ENCODE measurements at regions not wholly inside any gene's neighbourhood (a gene's known extent, or its start where the extent isn't known, plus 50 kb on each side); places are given as distances from the start of the nearest gene placed in this dataset.

- DNase-seq = no peak
These were observed 209.1 kb upstream of the JADE1 start for GRCh38 chr4:128600410-128600809.

- no peak for DNase-seq
These were observed 212.0 kb upstream of the JADE1 start for GRCh38 chr4:128597500-128597899.

GRCh38 chr4:128596853-128597252, 212.6 kb upstream of the JADE1 start:
- no peak for DNase-seq

- no peak for DNase-seq
These were observed 213.4 kb upstream of the JADE1 start for GRCh38 chr4:128596115-128596514.

- no peak for DNase-seq
These were observed 218.0 kb upstream of the JADE1 start for GRCh38 chr4:128591482-128591881.

- DNase-seq = no peak
These were observed 218.7 kb upstream of the JADE1 start for GRCh38 chr4:128590773-128591172.

GRCh38 chr4:128590034-128590740, 219.3 kb upstream of the JADE1 start:
- no peak for DNase-seq

GRCh38 chr4:128589384-128589965, 220.0 kb upstream of the JADE1 start:
- no peak for DNase-seq

GRCh38 chr4:128587382-128587781, 222.1 kb upstream of the JADE1 start:
- DNase-seq = no peak

- DNase-seq = no peak
These were observed 225.5 kb upstream of the JADE1 start for GRCh38 chr4:128583753-128584712.

GRCh38 chr4:128582427-128582870, 227.1 kb upstream of the JADE1 start:
- no peak for DNase-seq

- DNase-seq = no peak
These were observed 230.2 kb upstream of the JADE1 start for GRCh38 chr4:128579154-128579853.

- DNase-seq = peak; percentile 59
These were observed 234.8 kb upstream of the JADE1 start for GRCh38 chr4:128574706-128575105.

- no peak for DNase-seq
These were observed 235.6 kb upstream of the JADE1 start for GRCh38 chr4:128573781-128574508.

GRCh38 chr4:128572778-128573241, 236.7 kb upstream of the JADE1 start:
- no peak for DNase-seq

GRCh38 chr4:128571747-128572146, 237.8 kb upstream of the JADE1 start:
- no peak for DNase-seq

- no peak for DNase-seq
These were observed 239.0 kb upstream of the JADE1 start for GRCh38 chr4:128570387-128570975.

- DNase-seq = no peak
These were observed 242.8 kb upstream of the JADE1 start for GRCh38 chr4:128566693-128567092.

GRCh38 chr4:128565565-128566186, 243.8 kb upstream of the JADE1 start:
- no peak for DNase-seq

- no peak for DNase-seq
These were observed 244.4 kb upstream of the JADE1 start for GRCh38 chr4:128565054-128565453.

- DNase-seq = no peak
These were observed 245.3 kb upstream of the JADE1 start for GRCh38 chr4:128564081-128564630.

Measured in activated naive CD4-positive, alpha-beta T cell treated with anti-CD3 and anti-CD28 coated beads, Interleukin-2, amount 50 U/mL, for 16 hours (primary cell).